SK-N-SH (cell line): ENCODE measurements at regions not wholly inside any gene's neighbourhood (a gene's known extent, or its start where the extent isn't known, plus 50 kb on each side); places are given as distances from the start of the nearest gene placed in this dataset.

Experiments used
- IRF3 ChIP-seq: fragments of 150-350 bp; IDR thresholded peaks from 2 replicates; pipeline ENCODE4 v1.6.1; 2016; ENCODE audit warnings: mild to moderate bottlenecking, low read depth, low read length
- POLR2AphosphoS5 ChIP-seq: IDR thresholded peaks from 2 replicates; pipeline ENCODE4 v1.6.1; 2012; ENCODE audit warnings: low read depth, low read length
- TAF1 ChIP-seq: IDR thresholded peaks from 2 replicates; pipeline ENCODE4 v1.6.1; 2012; ENCODE audit warnings: low read depth, mild to moderate bottlenecking, low read length, moderate library complexity, borderline replicate concordance

GRCh38 chr2:239690651-239691631 lies 290.1 kb upstream of the HDAC4 start:
- no peak for TF ChIP-seq TAF1
- TF ChIP-seq POLR2AphosphoS5 = no peak
- no peak for TF ChIP-seq IRF3
